Endothelial cell of umbilical vein (primary cell): ENCODE measurements at regions not wholly inside any gene's neighbourhood (a gene's known extent, or its start where the extent isn't known, plus 50 kb on each side); places are given as distances from the start of the nearest gene placed in this dataset.
A peak's percentile ranks its signal among the peaks of the same experiment; 100 is the strongest.

Experiments
- BruUV-seq: library from RNA; stranded (reverse); fragments of 400-500 nt; replicated peaks from 2 replicates; lab custom pipeline; 2021; lab: Mats Ljungman, UMichigan
- CTCF ChIA-PET: fragments of 300-600, 350-600 bp; sonication (Branson Sonifier 250); formaldehyde crosslinking; loops from one replicate; lab custom pipeline; 2021; ENCODE audit warnings: antibody characterized with exemption, inconsistent platforms; lab: Charles Lee
- POLR2A ChIA-PET: fragments of 300-600, 350-600 bp; sonication (Branson Sonifier 250); formaldehyde crosslinking; loops from one replicate; lab custom pipeline; 2021; ENCODE audit warnings: antibody characterized with exemption, inconsistent platforms; lab: Charles Lee
- DNase-seq: peaks from one replicate; pipeline ENCODE4 v3.0.0-alpha.2; 2011; ENCODE audit warnings: low read depth, low spot score
- FAIRE-seq: peaks from 2 replicates; lab custom pipeline; 2011; peaks lifted over from hg19 to GRCh38; lab: Jason Lieb, UNC
- H2AFZ ChIP-seq: 2 replicates; pipeline ENCODE4 v1.6.0; 2012; ENCODE audit warnings: low read depth, low read length, control low read depth, inconsistent platforms
- H3K27ac ChIP-seq: 2 replicates; pipeline ENCODE4 v1.5.1; 2011; ENCODE audit warnings: low read depth, mild to moderate bottlenecking, control low read depth, low read length, moderate library complexity; ENCODE audit not compliant: insufficient read depth
- H3K27me3 ChIP-seq, 2 experiments: 2 replicates each; pipeline versions ENCODE4 v1.6.0 to v1.6.1; 2011; ENCODE audit warnings: low read length in 2 of 2, mixed read lengths in 1 of 2; ENCODE audit not compliant: control insufficient read depth in 2 of 2, insufficient read depth in 2 of 2
- H3K36me3 ChIP-seq, 2 experiments: 2 replicates in 1 of 2; 3 replicates in 1 of 2; pipeline ENCODE4 v1.5.1; 2011; ENCODE audit warnings: low read length in 2 of 2, mild to moderate bottlenecking in 1 of 2, moderate library complexity in 1 of 2; ENCODE audit not compliant: control insufficient read depth in 2 of 2, insufficient read depth in 2 of 2; ENCODE audit errors: extremely low read depth in 1 of 2
- H3K4me1 ChIP-seq: 3 replicates; pipeline ENCODE4 v1.5.1; 2011; ENCODE audit warnings: mild to moderate bottlenecking, low read length; ENCODE audit not compliant: control insufficient read depth, insufficient read depth; ENCODE audit errors: extremely low read depth
- H3K4me2 ChIP-seq: 2 replicates; pipeline ENCODE4 v1.6.1; 2011; ENCODE audit warnings: low read length, control low read depth, mixed read lengths; ENCODE audit not compliant: insufficient read depth
- H3K4me3 ChIP-seq, 3 experiments: fragments of 200-600 bp in 1 of 3; sonication (generic), shearing (Covaris generic) in 1 of 3; replicated peaks in 1 of 3; 2 replicates each; pipeline ENCODE4 v1.5.1; 2011 to 2016; ENCODE audit warnings: control low read depth in 3 of 3, low read length in 3 of 3, mild to moderate bottlenecking in 2 of 3, inconsistent platforms in 1 of 3, low read depth in 1 of 3, moderate library complexity in 1 of 3; ENCODE audit not compliant: insufficient read depth in 1 of 3
- H3K79me2 ChIP-seq: 2 replicates; pipeline ENCODE4 v1.6.0; 2012; ENCODE audit warnings: low read length, inconsistent platforms; ENCODE audit not compliant: control insufficient read depth, insufficient read depth
- H3K9ac ChIP-seq: replicated peaks from 2 replicates; pipeline ENCODE3; 2011; ENCODE audit warnings: low read length, control low read depth; ENCODE audit not compliant: insufficient read depth; ENCODE audit errors: extremely low read depth
- H3K9me1 ChIP-seq: replicated peaks from 3 replicates; pipeline ENCODE4 v1.6.0; 2011; ENCODE audit warnings: mild to moderate bottlenecking, low read length; ENCODE audit not compliant: control insufficient read depth, insufficient read depth; ENCODE audit errors: extremely low read depth
- H3K9me3 ChIP-seq: replicated peaks from 2 replicates; pipeline ENCODE4 v1.5.1; 2012; ENCODE audit warnings: low read length, inconsistent platforms; ENCODE audit not compliant: control insufficient read depth, insufficient read depth
- H4K20me1 ChIP-seq: replicated peaks from 2 replicates; pipeline ENCODE3; 2011; ENCODE audit warnings: mild to moderate bottlenecking, low read length; ENCODE audit not compliant: control insufficient read depth, insufficient read depth; ENCODE audit errors: extremely low read depth
- EZH2 ChIP-seq: IDR thresholded peaks from 2 replicates; pipeline ENCODE4 v1.6.1; 2012; ENCODE audit warnings: borderline replicate concordance, low read depth, mild to moderate bottlenecking, moderate library complexity, low read length, inconsistent platforms; ENCODE audit not compliant: severe bottlenecking
- FOS ChIP-seq: IDR thresholded peaks from 2 replicates; pipeline ENCODE4 v1.6.1; 2011; ENCODE audit warnings: mild to moderate bottlenecking, low read length, moderate library complexity, borderline replicate concordance; ENCODE audit not compliant: insufficient read depth
- GATA2 ChIP-seq: IDR thresholded peaks from 2 replicates; pipeline ENCODE4 v1.7.0; 2011; ENCODE audit warnings: low read depth, mild to moderate bottlenecking, moderate library complexity, mixed read lengths, low read length; ENCODE audit not compliant: insufficient read length, insufficient read depth
- JUN ChIP-seq: IDR thresholded peaks from 2 replicates; pipeline ENCODE4 v1.6.1; 2011; ENCODE audit warnings: borderline replicate concordance, low read depth; ENCODE audit not compliant: insufficient read length, insufficient read depth
- MYC ChIP-seq: IDR thresholded peaks from one replicate; pipeline ENCODE4 v1.6.1; 2011; ENCODE audit warnings: mild to moderate bottlenecking, low read depth, low read length
- POLR2A ChIP-seq: IDR thresholded peaks from 2 replicates; pipeline ENCODE4 v1.6.1; 2012; ENCODE audit warnings: low read depth, mild to moderate bottlenecking, control low read depth, low read length
- POLR2AphosphoS5 ChIP-seq: IDR thresholded peaks from 2 replicates; pipeline ENCODE4 v1.6.1; 2012; ENCODE audit warnings: low read depth, mild to moderate bottlenecking, control low read depth, low read length, moderate library complexity; ENCODE audit not compliant: insufficient read depth
- dilution Hi-C: fragments of 300-500 bp; cut with MboI; formaldehyde crosslinking; loops from one replicate; pipeline ENCODE4 v1.15.0; 2019; ENCODE audit warnings: low sequenced_read_pairs; ENCODE audit not compliant: extremely low pct_ligation_motif_present
- intact Hi-C: fragments of 100-400 bp; cut with micrococcal nuclease; formaldehyde crosslinking; loops from one replicate; pipeline ENCODE4 v1.10.0; 2022
- TF ChIP-seq, protein P1 (sequence below), 2 donors: IDR thresholded peaks; 1 replicate in 1 of 2; 2 replicates in 1 of 2; pipeline ENCODE4 v1.5.1; 2011; ENCODE audit warnings: low read length in 2 of 2, mild to moderate bottlenecking in 2 of 2, moderate library complexity in 2 of 2, control low read depth in 1 of 2, inconsistent platforms in 1 of 2, low read depth in 1 of 2; ENCODE audit not compliant: insufficient read depth in 1 of 2; ENCODE audit errors: extremely low read depth in 1 of 2
- TF ChIP-seq, protein P2 (sequence below): IDR thresholded peaks from 2 replicates; pipeline ENCODE4 v1.6.1; 2011; ENCODE audit not compliant: insufficient read depth, insufficient read length

DNA sequence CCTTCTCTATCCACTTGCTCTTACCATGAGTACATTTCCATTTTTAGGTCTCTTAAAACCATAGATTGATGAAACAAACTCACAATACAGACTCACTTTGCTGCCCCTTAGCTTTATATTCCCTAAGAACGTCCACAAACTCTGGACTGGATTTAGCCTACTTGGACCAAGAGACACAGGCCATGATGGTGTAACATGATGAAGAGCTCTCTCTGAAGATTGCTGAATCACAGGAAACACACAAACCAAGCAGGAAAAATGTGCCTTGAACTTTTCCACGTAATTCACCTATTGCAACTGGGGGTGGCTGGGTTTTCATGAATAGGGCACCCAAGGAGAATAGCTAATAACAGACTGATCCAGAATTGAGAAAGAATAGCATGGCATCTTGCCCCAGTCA is 201.7 kb upstream of the RBBP8 start:
- dilution Hi-C loops (no loop called here), intact Hi-C loops (no loop called here)
- Histone ChIP-seq H3K4me2 (no peak overlapping the region), H3K79me2 (no peaks in the 10 kb centered on the region), H3K9ac (no peak overlapping the region), H3K4me3 (no peak overlapping the region), H3K9me3 (no peaks in the 10 kb centered on the region), H4K20me1 (no peaks in the 10 kb centered on the region), H2AFZ (no peak overlapping the region), H3K27ac (no peak overlapping the region), H3K9me1 (no peaks in the 10 kb centered on the region), H3K4me1 (no peaks in the 10 kb centered on the region), H3K27me3 (peaks cover 12 to 23% of the 10 kb centered on the region in 2 experiments), H3K36me3 (no peaks in the 10 kb centered on the region)
- BruUV-seq, result no TSS peak
- peak; percentile 26 for DNase-seq
- POLR2A ChIA-PET, result no interaction called here
- CTCF ChIA-PET, result interaction anchor here (0.8 to 1.5 kb wide), 2 partner anchors 23 to 28 kb away, joined by 3 read pairs; no protein-coding TSS in a partner anchor
- no peak for TF ChIP-seq GATA2
- TF ChIP-seq JUN, result no peak
- no peak for TF ChIP-seq MYC
- no peak for FAIRE-seq

DNA sequence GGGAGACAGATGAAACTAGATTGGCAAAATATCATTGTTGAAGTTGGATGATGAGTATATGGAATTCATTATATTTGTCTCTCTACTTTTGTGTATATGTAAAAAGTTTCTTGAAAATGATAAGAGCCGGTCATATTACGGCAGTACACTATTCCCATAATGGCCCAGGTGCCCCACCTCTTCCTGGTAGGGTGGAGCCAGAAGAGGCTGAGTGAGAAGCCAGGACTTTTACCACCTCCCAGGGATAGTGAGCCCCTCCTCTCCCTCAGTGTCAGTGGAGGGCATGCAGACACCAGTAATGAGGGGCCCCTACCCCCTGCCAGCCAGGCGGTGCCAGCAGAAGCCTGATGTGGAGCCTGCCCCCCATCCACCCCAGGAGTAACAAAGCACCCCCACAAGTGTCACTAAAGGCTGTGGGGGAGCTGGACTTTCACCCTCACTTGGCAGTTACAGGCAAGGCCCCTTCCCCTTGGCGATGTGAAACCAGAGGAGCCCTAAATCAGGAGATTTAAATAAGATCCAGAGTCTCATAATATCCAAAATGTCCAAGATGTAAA is 198.9 kb upstream of the RBBP8 start:
- no TSS peak for BruUV-seq
- TF ChIP-seq JUN (no peak), GATA2 (no peak), EZH2 (no peak), FOS (no peak), MYC (no peak), POLR2AphosphoS5 (no peak), POLR2A (no peak)
- TF ChIP-seq, protein P1, sequence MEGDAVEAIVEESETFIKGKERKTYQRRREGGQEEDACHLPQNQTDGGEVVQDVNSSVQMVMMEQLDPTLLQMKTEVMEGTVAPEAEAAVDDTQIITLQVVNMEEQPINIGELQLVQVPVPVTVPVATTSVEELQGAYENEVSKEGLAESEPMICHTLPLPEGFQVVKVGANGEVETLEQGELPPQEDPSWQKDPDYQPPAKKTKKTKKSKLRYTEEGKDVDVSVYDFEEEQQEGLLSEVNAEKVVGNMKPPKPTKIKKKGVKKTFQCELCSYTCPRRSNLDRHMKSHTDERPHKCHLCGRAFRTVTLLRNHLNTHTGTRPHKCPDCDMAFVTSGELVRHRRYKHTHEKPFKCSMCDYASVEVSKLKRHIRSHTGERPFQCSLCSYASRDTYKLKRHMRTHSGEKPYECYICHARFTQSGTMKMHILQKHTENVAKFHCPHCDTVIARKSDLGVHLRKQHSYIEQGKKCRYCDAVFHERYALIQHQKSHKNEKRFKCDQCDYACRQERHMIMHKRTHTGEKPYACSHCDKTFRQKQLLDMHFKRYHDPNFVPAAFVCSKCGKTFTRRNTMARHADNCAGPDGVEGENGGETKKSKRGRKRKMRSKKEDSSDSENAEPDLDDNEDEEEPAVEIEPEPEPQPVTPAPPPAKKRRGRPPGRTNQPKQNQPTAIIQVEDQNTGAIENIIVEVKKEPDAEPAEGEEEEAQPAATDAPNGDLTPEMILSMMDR (IDR thresholded peaks at IDR 0.05; ENCODE audit: extremely low read depth in 1 of 2, insufficient read depth in 1 of 2, low read depth in 1 of 2, low read length in 2 of 2), result no peak
- TF ChIP-seq, protein P2, sequence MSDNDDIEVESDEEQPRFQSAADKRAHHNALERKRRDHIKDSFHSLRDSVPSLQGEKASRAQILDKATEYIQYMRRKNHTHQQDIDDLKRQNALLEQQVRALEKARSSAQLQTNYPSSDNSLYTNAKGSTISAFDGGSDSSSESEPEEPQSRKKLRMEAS, result no peak
- Histone ChIP-seq H2AFZ (no peak overlapping the region), H3K9me1 (no peaks in the 10 kb centered on the region), H4K20me1 (no peaks in the 10 kb centered on the region), H3K27me3 (peaks cover 12 to 21% of the 10 kb centered on the region in 2 experiments), H3K4me3 (no peak overlapping the region), H3K9me3 (no peaks in the 10 kb centered on the region), H3K9ac (no peak overlapping the region), H3K36me3 (no peaks in the 10 kb centered on the region), H3K79me2 (no peaks in the 10 kb centered on the region), H3K4me2 (no peak overlapping the region), H3K4me1 (no peaks in the 10 kb centered on the region), H3K27ac (no peak overlapping the region)
- DNase-seq (no peak), FAIRE-seq (no peak)
- POLR2A ChIA-PET, result no interaction called here
- dilution Hi-C loops, result no loop called here
- intact Hi-C loops, result no loop called here
- CTCF ChIA-PET, result no interaction called here
